Mesendoderm (in vitro differentiated cells): ENCODE measurements at regions not wholly inside any gene's neighbourhood (a gene's known extent, or its start where the extent isn't known, plus 50 kb on each side); places are given as distances from the start of the nearest gene placed in this dataset.
A peak's percentile ranks its signal among the peaks of the same experiment; 100 is the strongest.
"Not testable (repeated sequence)": the region's sequence is repeated elsewhere in the genome, so short reads cannot be mapped to it uniquely, and the experiment has no call there.

Source experiments
- DNase-seq: peaks from one replicate; pipeline ENCODE4 v3.0.0; 2013
- H2AK5ac ChIP-seq: 2 replicates; pipeline ENCODE4 v1.6.1; 2013; ENCODE audit warnings: low read length, inconsistent platforms
- H2BK120ac ChIP-seq: 2 replicates; pipeline ENCODE4 v1.6.1; 2013; ENCODE audit warnings: low read depth, mild to moderate bottlenecking, low read length, moderate library complexity, mixed read lengths
- H2BK15ac ChIP-seq: replicated peaks from 2 replicates; pipeline ENCODE4 v1.6.1; 2013; ENCODE audit warnings: low read depth, mild to moderate bottlenecking, moderate library complexity
- H2BK5ac ChIP-seq: 2 replicates; pipeline ENCODE4 v1.6.1; 2013; ENCODE audit warnings: low read length, inconsistent platforms
- H3K18ac ChIP-seq: 2 replicates; pipeline ENCODE4 v1.6.1; 2013; ENCODE audit warnings: mild to moderate bottlenecking, low read length, mixed read lengths
- H3K23ac ChIP-seq: one replicate; pipeline ENCODE4 v1.6.1; 2013; ENCODE audit warnings: low read length
- H3K27ac ChIP-seq: 2 replicates; pipeline ENCODE4 v1.5.1; 2013; ENCODE audit warnings: low read depth, mild to moderate bottlenecking, inconsistent platforms, low read length, moderate library complexity
- H3K27me3 ChIP-seq: 2 replicates; pipeline ENCODE4 v1.6.1; 2013; ENCODE audit warnings: low read length, control low read depth, mild to moderate bottlenecking, inconsistent platforms; ENCODE audit not compliant: insufficient read depth, poor library complexity
- H3K36me3 ChIP-seq: 2 replicates; pipeline ENCODE4 v1.6.1; 2013; ENCODE audit warnings: low read length, inconsistent platforms; ENCODE audit not compliant: control insufficient read depth, insufficient read depth
- H3K4ac ChIP-seq: one replicate; pipeline ENCODE4 v1.6.1; 2013; ENCODE audit warnings: low read depth, mild to moderate bottlenecking, low read length, moderate library complexity
- H3K4me1 ChIP-seq: 2 replicates; pipeline ENCODE4 v1.6.1; 2013; ENCODE audit warnings: low read depth, low read length, inconsistent platforms; ENCODE audit not compliant: control insufficient read depth
- H3K4me2 ChIP-seq: 2 replicates; pipeline ENCODE4 v1.6.1; 2013; ENCODE audit warnings: low read length
- H3K4me3 ChIP-seq: 2 replicates; pipeline ENCODE4 v1.5.1; 2013; ENCODE audit warnings: mild to moderate bottlenecking, low read length
- H3K56ac ChIP-seq: one replicate; pipeline ENCODE4 v1.6.1; 2013; ENCODE audit warnings: low read length
- H3K79me1 ChIP-seq: 2 replicates; pipeline ENCODE4 v1.6.1; 2013; ENCODE audit warnings: low read length, inconsistent platforms
- H3K79me2 ChIP-seq: 2 replicates; pipeline ENCODE4 v1.6.1; 2013; ENCODE audit warnings: mild to moderate bottlenecking, low read length; ENCODE audit not compliant: control insufficient read depth, insufficient read depth
- H3K9ac ChIP-seq: 2 replicates; pipeline ENCODE4 v1.6.1; 2013; ENCODE audit warnings: low read length, inconsistent platforms
- H4K5ac ChIP-seq: one replicate; pipeline ENCODE4 v1.6.1; 2013; ENCODE audit warnings: low read length
- H4K8ac ChIP-seq: one replicate; pipeline ENCODE4 v1.6.1; 2013; ENCODE audit warnings: low read depth, mild to moderate bottlenecking, control low read depth, low read length, moderate library complexity
- WGBS: extraction: QIAGEN DNeasy Blood & Tissue Kit; methylation state at CpG from one replicate; pipeline ENCODE4 v1.1.7; 2013; ENCODE audit warnings: low lambda C conversion rate, missing lambda C conversion rate; ENCODE audit not compliant: insufficient coverage; ENCODE audit errors: extremely low coverage; 5-methylcytosine and 5-hydroxymethylcytosine counted together

- Histone ChIP-seq H3K18ac (no peak overlapping the region), H3K4me1 (no peaks in the 10 kb centered on the region), H2BK15ac (no peak overlapping the region), H4K5ac (no peak overlapping the region), H3K9ac (no peak overlapping the region), H4K8ac (no peak overlapping the region), H3K79me1 (no peaks in the 10 kb centered on the region), H3K23ac (no peak overlapping the region), H2BK5ac (no peak overlapping the region), H3K79me2 (no peaks in the 10 kb centered on the region), H2BK120ac (no peak overlapping the region), H3K4me3 (no peak overlapping the region), H3K27me3 (no peaks in the 10 kb centered on the region), H3K36me3 (no peaks in the 10 kb centered on the region), H3K4ac (no peak overlapping the region), H2AK5ac (no peak overlapping the region), H3K4me2 (no peak overlapping the region), H3K27ac (no peak overlapping the region), H3K56ac (no peak overlapping the region)
- DNase-seq = no peak
- no CpG with 5 or more reads among the region's 1 CpG for WGBS
Measured at GRCh38 chr2:142710336-142710735, 167.1 kb upstream of the KYNU start.

- Histone ChIP-seq H3K79me2 (no peaks in the 10 kb centered on the region), H3K79me1 (no peaks in the 10 kb centered on the region), H2BK15ac (no peak overlapping the region), H3K4ac (no peak overlapping the region), H3K27ac (no peak overlapping the region), H3K36me3 (no peaks in the 10 kb centered on the region), H3K9ac (no peak overlapping the region), H3K4me2 (no peak overlapping the region), H4K5ac (no peak overlapping the region), H3K27me3 (no peaks in the 10 kb centered on the region), H3K56ac (no peak overlapping the region), H3K23ac (no peak overlapping the region), H3K4me3 (no peak overlapping the region), H3K18ac (no peak overlapping the region), H4K8ac (no peak overlapping the region), H3K4me1 (no peaks in the 10 kb centered on the region), H2BK120ac (no peak overlapping the region), H2BK5ac (no peak overlapping the region), H2AK5ac (no peak overlapping the region)
- no CpG with 5 or more reads among the region's 14 CpGs for WGBS
- no peak for DNase-seq
Measured at GRCh38 chr2:142707318-142707717, 170.1 kb upstream of the KYNU start.

- not testable (repeated sequence) for H2BK15ac ChIP-seq, H3K79me1 ChIP-seq, H3K56ac ChIP-seq, H3K18ac ChIP-seq, H4K8ac ChIP-seq, H3K36me3 ChIP-seq, H3K9ac ChIP-seq, H3K4me3 ChIP-seq, H3K4me2 ChIP-seq, H3K4ac ChIP-seq, H3K23ac ChIP-seq, H3K27ac ChIP-seq, DNase-seq, H3K79me2 ChIP-seq, H3K4me1 ChIP-seq, H2BK120ac ChIP-seq, H2AK5ac ChIP-seq, H2BK5ac ChIP-seq, H4K5ac ChIP-seq, H3K27me3 ChIP-seq
- WGBS = no CpG with 5 or more reads among the region's 24 CpGs
Measured at GRCh38 chr2:142702397-142702796, 175.1 kb upstream of the KYNU start.

GRCh38 chr2:142695350-142696257, 181.9 kb upstream of the KYNU start:
- H2BK5ac ChIP-seq, H3K9ac ChIP-seq, H3K23ac ChIP-seq, H2BK15ac ChIP-seq, H3K4me2 ChIP-seq, H3K18ac ChIP-seq, H2BK120ac ChIP-seq, H3K56ac ChIP-seq, H4K8ac ChIP-seq, H3K4ac ChIP-seq, H3K79me2 ChIP-seq, H2AK5ac ChIP-seq, H4K5ac ChIP-seq, H3K36me3 ChIP-seq, H3K4me3 ChIP-seq, H3K79me1 ChIP-seq, H3K4me1 ChIP-seq, H3K27me3 ChIP-seq: not testable (repeated sequence)
- H3K27ac ChIP-seq = peak overlapping the region; percentile 1
- DNase-seq = peak; percentile 46
- WGBS = no CpG with 5 or more reads among the region's 11 CpGs

- Histone ChIP-seq H3K79me1 (no peaks in the 10 kb centered on the region), H2BK15ac (no peak overlapping the region), H2BK5ac (no peak overlapping the region), H3K4me1 (no peaks in the 10 kb centered on the region), H4K5ac (no peak overlapping the region), H4K8ac (no peak overlapping the region), H3K36me3 (no peaks in the 10 kb centered on the region), H3K79me2 (no peaks in the 10 kb centered on the region), H2BK120ac (no peak overlapping the region), H3K4me2 (no peak overlapping the region), H3K56ac (no peak overlapping the region), H3K18ac (no peak overlapping the region), H3K4ac (no peak overlapping the region), H2AK5ac (peak overlapping the region; percentile 12), H3K23ac (no peak overlapping the region), H3K27me3 (no peaks in the 10 kb centered on the region), H3K9ac (no peak overlapping the region), H3K27ac (peak overlapping the region; percentile 54), H3K4me3 (no peak overlapping the region)
- DNase-seq = no peak
- no CpG with 5 or more reads among the region's 2 CpGs for WGBS
Measured at GRCh38 chr2:142694282-142694681, 183.2 kb upstream of the KYNU start.
